HG03039 (cell line): ENCODE measurements at regions not wholly inside any gene's neighbourhood (a gene's known extent, or its start where the extent isn't known, plus 50 kb on each side); places are given as distances from the start of the nearest gene placed in this dataset.

Experiments used
- ATAC-seq: cut with Tn5 transposase; IDR thresholded peaks from one replicate; pipeline ENCODE4 v1.9.1; 2021; ENCODE audit warnings: mild to moderate bottlenecking, moderate library complexity; ENCODE audit not compliant: unreplicated experiment

DNA sequence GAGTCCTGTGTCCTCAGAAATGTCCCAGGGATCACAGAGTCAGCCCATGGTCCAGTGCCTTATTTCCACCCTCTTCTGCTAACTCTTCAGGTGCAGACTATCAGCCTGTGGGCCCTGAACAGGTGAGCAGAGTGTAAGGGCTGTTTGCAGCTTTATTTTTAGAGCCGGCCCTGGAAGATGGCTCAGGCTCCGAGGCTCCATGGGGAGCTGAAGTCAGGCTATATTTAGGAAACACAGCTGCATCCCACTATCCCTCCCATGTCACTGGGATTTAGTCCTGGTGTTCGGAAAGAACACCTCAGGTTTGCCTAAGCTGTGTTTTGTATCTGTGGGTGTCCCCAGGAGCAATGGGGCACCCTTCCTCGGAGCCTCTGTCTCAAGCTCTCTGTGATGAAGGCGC is 126.9 kb downstream of the RPS24 start:
- no peak for ATAC-seq

DNA sequence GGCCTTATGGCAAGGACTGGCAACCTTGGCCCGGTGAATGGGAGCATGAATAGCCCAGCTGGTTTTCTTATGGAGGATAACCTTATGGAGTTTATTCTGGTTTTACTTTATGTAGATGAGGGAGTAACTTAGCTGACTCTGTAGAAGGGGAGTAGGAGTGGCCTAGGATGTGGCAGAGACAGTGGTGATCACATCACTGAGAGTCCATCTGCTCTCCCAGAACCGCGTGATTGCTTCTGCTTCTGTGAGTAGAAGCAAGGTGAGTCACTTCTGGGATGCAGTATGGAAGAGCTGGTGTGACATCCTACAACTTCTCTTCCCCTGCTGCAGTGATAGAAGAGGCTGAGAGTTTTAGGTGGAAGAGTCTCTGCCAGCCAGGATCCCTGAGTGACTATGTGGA is 129.2 kb downstream of the RPS24 start:
- no peak for ATAC-seq

DNA sequence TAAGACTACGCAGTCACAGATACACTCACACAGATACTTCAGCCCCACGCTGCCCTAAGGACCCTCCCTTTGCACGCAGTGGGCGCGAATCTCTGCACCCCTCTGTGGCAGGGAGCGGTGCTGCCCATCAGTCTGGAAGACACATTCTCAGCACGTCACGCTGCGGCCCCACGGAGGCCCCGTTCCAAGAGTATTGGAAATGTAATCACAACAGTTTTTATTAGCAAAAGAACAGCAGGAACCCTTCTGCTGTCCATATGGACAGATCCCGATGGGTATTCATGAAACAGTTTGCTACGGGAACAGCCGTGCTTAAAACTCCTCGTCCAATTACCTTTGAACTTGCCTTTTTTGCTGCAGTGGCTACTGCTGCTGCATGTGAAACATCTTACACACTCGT is 131.0 kb downstream of the RPS24 start:
- no peak for ATAC-seq

DNA sequence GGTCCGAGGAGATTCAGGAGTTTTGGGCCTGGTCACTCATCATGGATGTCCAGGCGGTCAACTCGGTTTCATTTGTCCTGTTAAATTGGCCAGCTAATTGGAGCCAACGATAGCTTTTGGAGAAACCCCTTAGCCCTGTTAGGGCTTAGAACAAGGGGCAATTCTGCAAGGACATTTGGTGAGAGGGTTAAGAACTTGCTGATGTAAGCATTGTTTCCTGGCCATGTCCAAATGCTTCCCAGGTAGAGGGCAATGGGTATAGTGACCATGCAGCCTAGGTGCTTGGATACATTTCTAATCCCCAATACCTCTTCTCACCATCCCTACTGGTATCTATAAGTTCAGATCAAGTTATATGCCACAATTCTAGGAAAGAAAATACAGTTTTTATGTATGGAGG is 131.5 kb downstream of the RPS24 start:
- no peak for ATAC-seq

DNA sequence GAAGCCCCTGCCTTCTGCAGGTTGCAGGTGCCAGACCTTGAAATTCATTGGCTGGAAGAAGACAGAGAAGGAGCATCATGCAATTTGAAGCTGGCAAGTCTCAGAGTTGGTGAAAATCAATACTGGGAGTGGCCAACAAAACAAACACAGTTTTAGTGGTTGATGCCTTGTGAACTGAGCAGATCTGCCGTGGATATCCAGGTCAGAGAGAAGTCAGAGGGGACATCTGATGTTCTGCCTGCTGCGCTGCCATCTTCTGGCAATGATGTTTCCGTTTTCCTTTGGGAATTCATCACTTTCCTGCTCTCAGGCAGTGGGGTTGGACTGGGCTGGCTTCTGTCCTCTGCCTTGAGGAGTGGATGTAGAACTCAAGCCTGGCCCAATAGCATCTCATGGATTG is 132.0 kb downstream of the RPS24 start:
- ATAC-seq, result no peak

DNA sequence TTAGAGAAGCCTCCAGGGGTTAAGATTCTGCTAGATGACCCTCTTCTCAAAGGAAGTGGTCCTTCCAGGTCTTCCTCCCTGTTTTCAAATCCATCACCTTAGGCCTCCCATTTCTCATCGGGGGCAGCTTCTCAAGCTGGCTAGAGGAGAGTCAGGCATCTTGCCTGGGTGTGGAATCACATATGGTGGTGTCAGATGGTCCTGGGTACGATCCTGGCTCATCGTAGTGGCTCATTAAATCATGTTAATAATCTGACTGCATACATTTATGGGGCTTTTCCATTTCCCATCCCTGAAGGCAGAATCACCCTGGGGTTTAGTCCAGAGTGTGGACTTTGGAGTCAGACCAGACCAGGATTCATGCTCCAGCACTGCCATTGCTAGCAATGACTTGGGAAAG is 132.6 kb downstream of the RPS24 start:
- no peak for ATAC-seq

DNA sequence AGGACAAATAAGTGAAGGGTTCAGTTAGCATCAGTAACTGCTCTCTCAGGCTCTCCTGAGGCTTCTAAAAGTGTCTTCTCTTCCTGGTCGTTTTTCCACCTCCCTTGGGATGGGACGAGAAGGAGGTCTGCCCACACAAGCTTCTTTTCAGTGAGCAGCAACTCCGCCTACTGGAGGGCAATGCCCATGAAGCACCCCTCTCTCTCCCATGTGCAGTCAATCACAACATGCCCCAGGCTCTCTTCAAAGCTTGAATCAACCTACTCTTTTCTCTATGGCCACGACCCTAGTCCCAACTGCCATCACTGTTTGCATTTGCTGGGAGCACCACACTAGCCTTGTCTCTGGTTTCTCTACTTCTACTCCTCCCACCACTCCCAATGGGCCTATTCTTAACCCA is 135.6 kb downstream of the RPS24 start:
- ATAC-seq, result no peak

DNA sequence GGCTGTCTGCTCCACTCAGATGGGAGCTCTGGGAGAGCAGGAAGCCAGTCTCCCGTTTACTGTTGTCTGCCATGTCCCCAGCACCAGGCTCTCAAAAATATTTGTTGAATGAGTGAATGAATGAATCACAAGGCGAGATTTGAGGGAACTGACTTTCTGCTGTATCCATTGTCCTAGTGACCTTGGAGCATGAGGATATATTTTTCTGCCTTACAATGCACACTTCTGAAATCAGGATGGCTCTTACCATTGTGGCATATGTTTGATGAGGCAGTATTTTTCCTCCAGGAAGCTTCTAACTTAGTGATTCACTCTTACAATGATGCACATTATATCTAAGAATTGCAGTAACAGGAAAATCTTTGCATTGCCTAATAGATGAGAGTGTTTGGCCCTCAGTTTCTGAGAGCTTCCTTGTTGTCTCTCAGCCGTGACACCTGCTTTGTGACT is 136.4 kb downstream of the RPS24 start:
- ATAC-seq, result no peak

DNA sequence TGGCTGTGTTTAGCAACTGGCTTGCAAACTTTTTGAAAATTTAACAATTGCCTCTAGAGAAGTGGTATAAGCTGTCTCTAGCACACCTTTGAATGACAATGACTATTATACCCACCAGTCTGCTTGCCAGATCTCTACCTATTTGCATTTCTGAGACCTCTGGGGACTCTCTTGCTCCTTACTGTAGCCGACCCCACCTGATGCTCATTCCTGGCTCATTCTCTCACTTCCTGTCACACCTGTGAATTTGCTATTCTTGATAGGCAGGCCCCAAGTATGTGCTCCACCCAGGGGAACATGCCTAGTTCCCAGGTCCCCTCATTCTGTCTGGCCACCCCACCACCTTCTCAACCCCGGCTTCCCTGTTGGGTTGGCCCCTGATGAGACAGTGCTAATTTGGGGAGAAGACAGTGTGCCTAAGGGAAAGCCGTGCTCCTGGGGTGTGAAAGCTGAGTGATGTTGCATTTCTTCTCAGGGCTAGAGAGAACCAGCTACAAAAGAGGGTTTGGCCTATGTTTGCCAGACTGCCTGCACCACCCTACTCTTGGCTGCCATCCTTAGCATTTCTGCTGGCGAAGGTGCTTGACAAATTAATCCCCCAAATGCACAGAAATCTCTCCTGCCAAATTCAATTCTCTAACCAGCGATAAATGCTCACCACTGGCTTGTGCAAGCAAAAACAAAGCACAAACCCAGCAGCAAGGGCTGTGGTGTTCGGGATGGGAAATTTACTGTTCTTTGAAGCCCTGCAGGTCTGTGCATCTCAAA is 138.2 kb downstream of the RPS24 start:
- ATAC-seq, result no peak

DNA sequence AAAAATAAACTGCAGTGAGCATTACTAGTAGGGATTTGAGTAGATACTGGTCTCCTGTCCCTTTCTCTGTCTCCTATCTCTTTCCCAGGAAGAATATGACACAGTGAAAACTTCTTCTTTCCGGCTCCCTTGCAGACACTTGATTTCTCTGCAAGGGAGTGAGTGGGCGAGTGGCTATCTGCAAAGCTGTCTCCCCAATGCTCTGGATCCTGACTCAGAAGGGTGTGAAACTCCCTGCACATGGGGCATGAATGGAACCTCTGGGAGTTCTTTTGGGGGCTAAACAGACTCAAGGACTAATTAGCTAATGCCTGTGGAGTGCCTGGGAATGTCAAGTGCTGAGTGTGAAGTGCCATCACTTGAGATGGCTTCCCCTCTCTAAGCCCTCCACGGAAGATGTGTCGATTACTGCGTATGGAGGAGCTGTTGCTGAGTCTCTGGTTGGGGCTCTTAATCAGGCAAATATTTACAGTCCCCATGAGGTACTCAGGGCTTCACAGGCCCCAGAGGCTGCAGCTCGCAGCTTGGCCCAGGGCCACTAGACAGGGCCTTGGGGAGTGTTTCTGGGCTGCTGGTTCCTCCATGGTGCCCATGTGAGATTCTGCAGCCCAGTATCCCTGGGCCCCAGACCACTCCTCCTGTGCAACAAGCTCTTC is 139.8 kb downstream of the RPS24 start:
- ATAC-seq, result no peak

DNA sequence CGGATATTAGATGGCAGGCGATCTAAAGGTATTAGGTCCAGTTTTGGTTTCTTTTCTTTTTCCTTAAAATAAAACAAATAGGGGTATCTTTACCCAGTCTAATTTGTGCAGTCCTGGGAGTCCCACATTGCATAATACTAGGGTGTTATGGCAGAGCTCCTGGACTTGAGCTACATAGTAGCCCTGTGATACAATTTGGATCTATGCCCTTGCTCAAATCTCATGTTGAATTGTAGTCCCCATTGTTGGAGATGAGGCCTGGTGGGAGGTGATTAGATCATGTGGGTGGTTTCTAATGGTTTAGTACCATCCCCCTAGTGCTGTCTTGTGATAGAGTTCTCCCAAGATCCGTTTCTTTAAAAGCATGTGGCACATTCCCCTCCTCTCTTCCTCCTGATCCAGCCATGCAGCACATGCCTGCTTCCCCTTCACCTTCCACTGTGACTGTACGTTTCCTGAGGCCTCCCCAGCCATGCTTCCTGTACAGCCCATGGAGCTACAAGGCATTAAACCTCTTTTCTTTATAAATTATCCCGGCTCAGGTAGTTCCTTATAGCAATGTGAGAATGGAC is 141.9 kb downstream of the RPS24 start:
- ATAC-seq, result no peak

DNA sequence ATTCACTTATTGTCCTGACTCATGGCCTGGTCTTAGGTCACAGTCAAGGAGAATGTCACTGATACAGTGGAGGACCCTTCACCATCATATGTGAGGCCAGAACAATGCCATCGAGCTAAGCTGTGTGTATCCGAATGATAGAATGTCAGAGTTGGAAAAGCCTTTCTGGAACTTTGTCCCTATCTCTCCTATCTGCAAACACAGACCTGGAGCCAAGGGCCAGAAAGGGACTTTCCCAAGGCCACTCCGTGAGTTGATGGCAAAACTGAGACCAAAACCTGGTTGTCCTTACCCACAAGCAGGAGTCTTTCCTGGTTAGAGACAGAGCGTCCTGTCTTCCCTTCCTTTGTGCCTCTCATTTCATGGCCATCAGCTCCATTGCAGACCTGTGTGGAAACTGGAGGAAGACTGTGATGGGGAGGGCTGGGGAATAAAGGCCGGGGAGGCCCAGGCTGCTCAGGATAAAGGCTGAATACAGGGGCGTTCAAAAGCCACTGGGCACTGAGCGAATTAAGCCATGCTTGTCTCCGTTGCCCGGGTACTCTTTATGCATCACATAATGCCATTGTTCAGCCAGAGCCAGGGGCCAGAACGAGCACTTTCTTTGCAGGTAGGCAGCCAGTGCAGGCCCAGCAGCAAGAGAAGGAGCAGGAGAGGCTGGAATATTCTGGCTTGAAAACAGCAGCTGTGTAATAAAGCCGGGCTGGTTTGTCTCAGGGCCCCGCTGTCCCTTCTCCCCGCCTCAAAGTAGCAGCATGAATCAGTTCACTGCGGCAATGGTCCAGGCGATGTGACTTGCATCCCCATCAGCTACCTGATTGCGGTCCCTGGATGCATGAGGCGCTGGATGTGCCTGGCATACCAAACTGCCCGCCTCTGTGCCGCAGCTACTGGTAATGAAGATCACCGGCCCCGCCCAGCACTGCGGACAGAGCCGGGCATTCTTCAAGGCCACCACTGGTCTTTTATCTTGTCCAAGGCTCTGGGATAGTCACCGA is 143.0 kb downstream of the RPS24 start:
- ATAC-seq, result no peak

DNA sequence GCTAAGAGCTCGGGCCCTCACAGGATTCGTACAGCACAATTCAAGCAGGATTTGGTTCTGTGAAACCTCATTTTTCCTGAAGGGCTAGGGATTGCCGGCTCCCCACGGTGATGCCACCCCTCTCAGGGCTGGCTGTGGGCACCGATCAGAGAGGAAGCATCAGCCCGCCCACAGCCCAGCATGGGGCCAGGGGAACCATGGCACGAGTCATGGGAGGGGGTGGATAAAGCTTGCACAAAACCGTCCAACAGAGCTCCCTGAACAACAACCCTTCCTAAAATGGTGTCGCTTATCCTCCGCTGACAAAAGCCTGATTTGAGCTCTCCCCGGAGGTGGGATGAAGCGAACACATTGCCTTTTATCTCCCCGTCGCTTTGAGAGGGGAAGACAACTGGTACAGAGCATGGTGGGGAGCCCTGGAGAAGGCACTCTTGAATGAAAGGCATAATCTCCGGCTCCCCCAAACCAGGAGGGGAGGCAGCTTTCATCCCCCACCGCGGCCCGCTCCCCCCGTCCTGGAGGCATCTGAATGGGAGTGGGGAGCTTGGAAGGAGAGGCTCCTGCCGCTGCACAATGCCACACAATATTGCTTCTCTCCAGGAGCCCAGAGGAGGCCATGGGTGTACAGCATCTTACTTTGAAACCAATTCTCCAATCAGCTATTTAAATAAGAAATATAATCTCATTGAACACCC is 144.0 kb downstream of the RPS24 start:
- no peak for ATAC-seq

DNA sequence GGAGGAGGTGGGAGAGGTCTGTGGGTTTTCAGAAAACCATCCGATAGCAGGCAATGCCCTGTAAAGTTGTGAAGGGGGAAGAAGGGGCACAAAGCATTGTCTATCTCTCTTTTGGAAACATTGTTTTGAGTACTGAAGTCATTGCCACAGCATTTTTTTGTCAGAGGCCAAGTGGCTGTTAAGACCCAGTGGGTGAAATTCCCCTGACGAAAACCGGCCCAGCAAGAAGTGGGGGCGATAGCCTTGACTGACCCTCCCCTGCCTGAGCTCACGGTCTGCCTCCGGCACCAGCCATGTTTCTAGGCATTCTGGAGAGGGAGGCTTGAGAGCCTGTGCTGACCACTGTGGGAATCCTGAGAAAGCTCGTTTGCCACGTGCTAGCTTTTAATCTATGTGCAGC is 144.7 kb downstream of the RPS24 start:
- ATAC-seq, result no peak

DNA sequence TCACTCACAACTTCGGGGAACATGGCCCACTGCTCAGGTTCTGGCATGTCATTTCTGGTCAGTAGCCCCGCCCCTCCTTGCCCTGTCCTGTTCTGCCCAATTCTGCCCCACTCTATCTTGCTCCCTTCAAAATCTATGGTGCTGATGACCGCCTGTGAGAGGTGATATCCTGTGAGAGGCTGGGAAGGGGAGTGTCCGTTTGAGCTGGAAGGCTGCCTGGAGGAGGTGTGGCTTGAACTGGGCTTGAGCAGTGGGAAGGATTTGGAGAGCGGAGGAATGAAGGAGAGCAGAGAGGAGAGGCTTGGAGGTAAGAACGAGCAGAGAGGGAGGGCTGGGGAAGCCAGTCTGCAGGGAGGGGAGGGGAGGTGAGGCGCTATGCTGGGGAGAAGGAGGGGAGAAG is 145.3 kb downstream of the RPS24 start:
- no peak for ATAC-seq

DNA sequence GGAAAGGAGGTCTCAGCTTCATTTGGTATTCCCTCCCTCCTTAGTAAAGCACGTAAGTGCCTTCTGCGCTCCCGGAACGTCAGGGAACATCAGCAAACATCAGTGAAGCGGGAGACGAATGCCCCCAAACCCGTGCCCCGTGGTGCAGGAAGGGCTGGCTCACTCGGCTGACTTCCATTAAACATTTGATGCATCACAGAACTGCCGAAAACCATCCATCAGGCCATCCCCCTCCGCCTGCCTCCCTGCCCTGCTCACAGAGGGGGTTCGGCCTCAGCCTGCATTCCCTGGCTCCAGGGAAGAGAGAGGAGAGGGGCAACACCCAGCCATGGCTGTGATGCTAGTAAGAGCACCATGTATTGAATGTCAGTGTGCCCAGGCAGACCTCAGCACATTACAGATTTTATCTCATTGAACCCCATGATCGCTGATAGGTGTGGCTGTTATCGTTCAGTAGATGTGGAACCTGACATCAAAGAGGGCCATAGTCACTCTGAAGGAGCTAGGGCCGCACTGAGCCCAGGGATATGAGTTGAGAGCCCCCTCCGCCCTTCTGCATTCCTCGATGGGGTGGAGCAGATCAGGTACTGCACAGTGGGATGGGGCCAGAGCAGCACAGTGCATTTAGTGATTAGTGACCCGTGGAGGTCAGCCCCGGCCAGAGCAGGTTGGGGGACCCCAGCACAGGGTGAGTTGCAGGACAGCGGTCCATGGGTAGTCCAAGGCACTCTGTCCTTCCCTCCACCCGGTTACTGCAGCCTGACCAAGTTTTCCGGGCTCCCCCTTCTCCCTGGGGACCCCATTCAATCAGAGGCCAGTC is 146.4 kb downstream of the RPS24 start:
- ATAC-seq, result no peak

DNA sequence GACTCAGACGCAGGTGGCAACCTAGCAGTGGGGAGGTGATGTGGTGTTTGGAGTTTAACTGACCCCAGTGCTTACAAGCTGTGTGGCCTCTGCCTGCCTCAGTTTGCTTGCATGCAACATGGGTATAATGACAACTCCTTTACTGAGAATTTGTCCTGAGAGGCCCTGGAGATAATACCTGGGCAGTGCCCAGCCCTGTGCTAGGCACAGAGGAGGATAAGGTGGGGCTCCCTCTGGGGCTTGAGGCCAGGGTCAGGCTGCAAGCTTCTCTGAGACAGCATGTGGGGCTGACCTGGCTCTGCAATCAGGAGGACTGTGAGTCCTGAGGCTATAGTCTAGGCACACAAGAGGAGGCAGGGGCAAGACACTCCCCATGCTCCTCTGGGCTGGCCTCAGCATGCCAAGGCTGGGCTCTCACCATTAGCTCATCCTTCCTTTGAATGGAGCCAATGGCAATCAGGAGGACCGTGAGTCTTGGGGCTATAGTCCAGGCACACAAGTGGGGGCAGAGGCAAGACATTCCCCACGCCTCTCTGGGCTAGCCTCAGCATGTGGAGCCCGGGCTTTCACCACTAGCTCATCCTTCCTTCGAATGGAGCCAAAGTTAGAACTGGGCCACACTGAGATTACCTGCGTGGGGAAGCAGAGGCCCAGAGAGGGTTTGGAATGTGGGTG is 147.9 kb downstream of the RPS24 start:
- no peak for ATAC-seq

DNA sequence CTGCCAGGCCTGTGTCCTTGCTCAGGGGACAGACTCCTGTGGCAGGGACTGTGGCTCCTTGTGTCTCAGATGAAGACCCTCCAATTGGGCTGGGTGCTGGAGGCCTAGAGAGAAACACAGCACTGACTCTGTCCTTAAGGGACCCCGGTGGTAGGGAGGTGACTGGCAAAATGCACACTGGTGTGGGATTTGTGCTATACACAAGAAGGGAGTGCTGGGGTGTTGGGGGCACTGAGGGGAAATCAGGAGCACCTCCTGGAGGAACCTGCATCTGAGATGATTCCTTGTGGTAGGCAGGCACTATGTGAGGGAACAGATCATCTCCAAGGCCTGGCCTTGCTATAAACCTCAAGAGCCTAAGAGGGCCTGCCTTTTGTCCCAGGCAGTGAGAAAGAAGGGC is 149.2 kb downstream of the RPS24 start:
- ATAC-seq, result no peak
